GM20000 (cell line): ENCODE measurements at regions not wholly inside any gene's neighbourhood (a gene's known extent, or its start where the extent isn't known, plus 50 kb on each side); places are given as distances from the start of the nearest gene placed in this dataset.

Experiments
- DNase-seq: peaks from one replicate; pipeline ENCODE4 v3.0.0; 2012; ENCODE audit warnings: low spot score
- CTCF ChIP-seq: IDR thresholded peaks from 2 replicates; pipeline ENCODE4 v1.5.1; 2012; ENCODE audit warnings: mild to moderate bottlenecking, control low read depth; ENCODE audit errors: extremely low read depth, missing control alignments

- no peak for TF ChIP-seq CTCF
- no peak for DNase-seq
Observed at GRCh38 chr6:6393069-6393529, 72.6 kb upstream of the F13A1 start.

DNA sequence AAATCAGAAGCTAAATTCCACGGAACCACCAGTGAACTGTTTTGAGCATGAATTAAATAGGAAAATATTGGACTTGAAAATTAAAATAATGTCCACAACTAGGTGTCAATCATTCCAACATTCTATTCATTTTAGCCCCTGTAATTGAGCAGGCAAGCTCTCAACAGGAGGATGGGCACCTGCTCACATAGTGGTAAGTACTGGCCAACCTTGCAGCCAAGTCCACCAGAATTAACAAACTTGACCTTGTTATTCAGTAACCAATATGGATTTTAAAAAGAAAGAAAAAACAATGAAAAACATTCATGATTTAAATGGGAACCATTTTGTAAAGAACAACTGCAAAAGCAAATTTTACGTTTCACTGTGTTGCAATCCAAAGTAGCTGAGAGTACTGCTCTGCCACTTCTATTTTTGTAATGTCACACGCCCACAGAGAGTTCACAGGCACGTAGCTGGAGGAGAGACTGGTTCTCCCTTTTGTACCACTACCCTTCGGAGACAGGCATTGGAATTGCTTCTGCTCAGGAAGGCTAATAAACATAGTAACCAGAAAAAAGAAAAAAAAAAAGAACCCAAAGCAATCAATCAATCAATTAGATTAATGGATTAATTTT is 75.2 kb upstream of the F13A1 start:
- TF ChIP-seq CTCF: no peak
- no peak for DNase-seq

DNA sequence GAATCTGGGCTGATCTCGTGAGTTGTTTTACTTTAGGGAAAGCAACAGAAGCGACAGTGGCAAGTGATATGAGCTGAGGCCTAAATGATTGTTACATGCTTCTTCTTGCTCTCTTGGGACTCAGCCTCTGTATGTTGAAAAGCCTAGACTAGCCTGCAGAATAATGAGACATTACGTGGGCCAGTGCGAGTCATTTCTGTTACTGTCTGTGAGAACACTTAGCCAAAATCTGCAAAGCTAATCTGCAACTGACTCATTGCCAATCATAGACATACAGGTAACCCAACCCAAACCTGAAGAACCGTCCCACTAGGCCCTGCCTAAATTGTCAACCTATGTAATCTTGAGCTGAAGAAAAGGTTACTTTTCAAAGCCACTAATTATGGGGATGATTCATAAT is 77.4 kb upstream of the F13A1 start:
- TF ChIP-seq CTCF: no peak
- DNase-seq: no peak

GRCh38 chr6:6399568-6399967 is 79.1 kb upstream of the F13A1 start:
- DNase-seq: no peak
- TF ChIP-seq CTCF: no peak

- no peak for TF ChIP-seq CTCF
- DNase-seq: no peak
Observed at GRCh38 chr6:6401401-6401800, 80.9 kb upstream of the F13A1 start.

DNA sequence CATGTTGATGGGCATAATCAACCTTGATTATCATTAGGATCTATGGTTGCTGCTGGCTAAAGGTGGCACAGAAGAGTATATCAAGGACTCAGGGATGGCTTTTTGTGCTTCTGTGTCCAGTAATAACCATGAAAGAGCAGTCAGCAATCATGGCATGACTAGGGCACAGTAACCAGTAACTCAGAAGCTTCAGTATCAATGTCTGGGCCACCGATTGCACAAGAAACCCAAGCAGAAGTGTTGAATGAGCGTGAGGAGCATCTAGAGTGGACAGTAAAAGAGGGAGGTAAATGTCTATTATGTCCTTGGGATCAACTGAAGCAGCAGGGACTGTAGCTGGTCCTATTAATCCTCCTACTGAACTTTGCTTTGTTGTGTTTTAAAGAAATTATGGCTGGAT is 81.5 kb upstream of the F13A1 start:
- no peak for TF ChIP-seq CTCF
- no peak for DNase-seq

DNA sequence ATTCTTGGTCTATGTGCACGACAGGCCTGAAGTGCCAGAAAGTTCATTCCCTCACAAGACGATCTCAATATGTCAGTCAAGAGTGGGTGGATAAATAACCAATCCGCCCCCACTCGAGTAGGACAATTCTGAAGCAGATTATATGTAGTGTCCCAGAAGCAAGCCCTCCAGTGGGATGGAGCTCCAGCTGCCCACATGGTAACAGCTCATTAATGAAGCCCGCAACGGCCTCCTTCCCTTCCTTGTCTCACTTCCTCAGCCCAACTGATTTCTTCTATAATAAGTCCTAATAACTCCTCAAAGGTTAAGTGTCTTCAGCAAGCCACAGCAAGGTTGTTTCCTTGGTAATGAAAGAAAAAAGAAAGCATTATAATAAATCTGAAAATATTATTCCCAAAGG is 82.1 kb upstream of the F13A1 start:
- no peak for DNase-seq
- no peak for TF ChIP-seq CTCF
